T-helper 17 cell (primary cell): ENCODE measurements at regions not wholly inside any gene's neighbourhood (a gene's known extent, or its start where the extent isn't known, plus 50 kb on each side); places are given as distances from the start of the nearest gene placed in this dataset.
"Not testable (repeated sequence)": the region's sequence is repeated elsewhere in the genome, so short reads cannot be mapped to it uniquely, and the experiment has no call there.

ENCODE experiments used
- ATAC-seq: fragments of 150-1000 bp; cut with Tn5 transposase; 2 replicates; pipeline ENCODE4 v1.10.0; 2021; ENCODE audit warnings: mild to moderate bottlenecking, moderate library complexity
- DNase-seq, 3 donors: peaks; one replicate each; pipeline versions ENCODE4 v3.0.0 to v3.0.0-alpha.2; 2020 to 2021
- H3K9me3 ChIP-seq: one replicate; pipeline ENCODE4 v1.7.0; 2013; ENCODE audit warnings: low read length, mild to moderate bottlenecking; ENCODE audit not compliant: control insufficient read depth, poor library complexity, severe bottlenecking
- H3K27ac Mint-ChIP-seq: one replicate; pipeline ENCODE4 v1.8.0; 2022; ENCODE audit warnings: mild to moderate bottlenecking, moderate library complexity, mixed read lengths
- H3K27me3 Mint-ChIP-seq: one replicate; pipeline ENCODE4 v1.8.0; 2022; ENCODE audit warnings: mixed read lengths
- H3K36me3 Mint-ChIP-seq: one replicate; pipeline ENCODE4 v1.8.0; 2022; ENCODE audit warnings: low read depth, mixed read lengths
- H3K4me1 Mint-ChIP-seq: one replicate; pipeline ENCODE4 v1.8.0; 2022; ENCODE audit warnings: mild to moderate bottlenecking, mixed read lengths
- H3K4me3 Mint-ChIP-seq: one replicate; pipeline ENCODE4 v1.8.0; 2022; ENCODE audit warnings: mild to moderate bottlenecking, moderate library complexity, mixed read lengths

DNA sequence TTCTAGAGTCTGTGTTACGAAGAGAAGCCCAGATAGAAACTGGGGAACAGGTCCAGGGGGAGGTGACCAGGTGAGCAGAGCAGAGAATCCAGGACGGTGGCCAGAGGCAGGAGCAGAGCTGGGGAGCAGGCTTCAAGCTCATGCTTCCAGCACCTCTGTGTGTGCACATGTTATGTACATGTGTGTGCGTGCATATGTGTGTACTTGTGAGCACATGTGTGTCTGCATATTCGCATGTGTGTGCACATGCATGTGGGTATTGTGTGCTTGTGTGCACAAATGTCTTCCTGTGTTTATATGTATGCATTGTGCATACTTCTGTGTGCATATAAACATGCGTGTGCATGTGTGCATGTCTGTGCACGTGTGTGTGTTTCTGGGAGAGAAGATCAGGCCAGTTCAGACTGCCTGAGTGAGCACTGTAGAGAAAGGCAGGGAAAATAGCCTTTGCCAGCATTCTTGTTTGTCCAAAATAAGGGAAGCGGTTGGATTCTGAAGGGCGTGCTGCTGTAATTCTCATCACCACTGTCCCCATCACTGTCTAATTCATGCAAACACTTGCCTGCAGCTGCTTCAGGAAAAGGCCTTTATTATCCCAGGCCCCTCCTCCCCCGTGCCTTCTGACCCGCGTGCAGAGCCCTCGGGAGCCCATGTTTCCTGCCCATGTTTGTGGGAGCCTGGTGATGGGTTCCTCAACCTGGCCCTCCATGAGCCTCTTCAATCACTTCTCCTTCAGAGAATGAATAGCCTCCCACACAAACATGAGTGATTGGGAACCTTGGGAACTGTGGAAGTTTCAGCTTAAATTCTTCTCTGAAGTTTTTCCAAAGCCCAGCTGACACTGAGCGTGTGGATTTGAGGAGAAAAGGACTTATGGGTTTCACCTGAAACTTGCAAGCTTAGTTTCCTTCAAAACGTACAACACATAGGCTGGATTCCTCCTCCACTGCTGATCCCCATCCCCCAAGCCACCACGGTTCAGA lies 161.7 kb upstream of the AFDN start:
- H3K4me3 Mint-ChIP-seq: no peak overlapping the region
- no peak overlapping the region for H3K27ac Mint-ChIP-seq
- H3K4me1 Mint-ChIP-seq: no peaks in the 10 kb centered on the region
- H3K27me3 Mint-ChIP-seq: peaks cover 24% of the 10 kb centered on the region
- DNase-seq: no peak
- no peaks in the 10 kb centered on the region for H3K9me3 ChIP-seq
- ATAC-seq: no peak
- peaks cover 2% of the 10 kb centered on the region for H3K36me3 Mint-ChIP-seq

DNA sequence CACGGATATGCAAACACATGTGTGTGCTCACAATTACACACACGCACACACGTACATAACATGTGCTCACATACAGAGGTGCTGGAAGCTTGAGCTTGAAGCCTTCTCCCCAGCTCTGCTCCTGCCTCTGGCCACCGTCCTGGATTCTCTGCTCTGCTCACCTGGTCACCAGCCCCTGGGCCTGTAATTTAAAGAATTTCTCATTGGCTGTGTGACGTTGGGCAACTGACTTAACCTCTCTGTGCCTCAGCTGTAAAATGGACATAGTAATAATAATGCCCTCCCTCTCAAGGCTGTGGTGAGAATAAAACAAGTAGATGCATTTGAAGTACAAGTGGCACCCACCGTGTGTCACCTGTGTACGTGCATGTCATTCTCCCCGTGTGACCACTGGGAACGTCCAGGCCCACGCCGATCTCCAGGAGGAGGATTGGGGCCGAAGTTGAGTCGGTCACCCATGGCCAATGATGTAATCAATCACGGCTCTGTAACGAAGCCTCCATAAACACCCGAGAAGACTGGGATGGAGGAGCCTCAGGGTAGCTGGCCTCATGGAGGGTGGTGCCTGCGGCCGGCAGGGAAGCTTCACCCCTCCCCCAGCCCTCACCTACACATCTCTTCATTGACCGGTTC lies 160.9 kb upstream of the AFDN start:
- peaks cover 24% of the 10 kb centered on the region for H3K27me3 Mint-ChIP-seq
- DNase-seq: no peak
- no peak overlapping the region for H3K27ac Mint-ChIP-seq
- ATAC-seq: no peak
- no peaks in the 10 kb centered on the region for H3K9me3 ChIP-seq
- H3K4me1 Mint-ChIP-seq: no peaks in the 10 kb centered on the region
- no peak overlapping the region for H3K4me3 Mint-ChIP-seq
- peaks cover 2% of the 10 kb centered on the region for H3K36me3 Mint-ChIP-seq

DNA sequence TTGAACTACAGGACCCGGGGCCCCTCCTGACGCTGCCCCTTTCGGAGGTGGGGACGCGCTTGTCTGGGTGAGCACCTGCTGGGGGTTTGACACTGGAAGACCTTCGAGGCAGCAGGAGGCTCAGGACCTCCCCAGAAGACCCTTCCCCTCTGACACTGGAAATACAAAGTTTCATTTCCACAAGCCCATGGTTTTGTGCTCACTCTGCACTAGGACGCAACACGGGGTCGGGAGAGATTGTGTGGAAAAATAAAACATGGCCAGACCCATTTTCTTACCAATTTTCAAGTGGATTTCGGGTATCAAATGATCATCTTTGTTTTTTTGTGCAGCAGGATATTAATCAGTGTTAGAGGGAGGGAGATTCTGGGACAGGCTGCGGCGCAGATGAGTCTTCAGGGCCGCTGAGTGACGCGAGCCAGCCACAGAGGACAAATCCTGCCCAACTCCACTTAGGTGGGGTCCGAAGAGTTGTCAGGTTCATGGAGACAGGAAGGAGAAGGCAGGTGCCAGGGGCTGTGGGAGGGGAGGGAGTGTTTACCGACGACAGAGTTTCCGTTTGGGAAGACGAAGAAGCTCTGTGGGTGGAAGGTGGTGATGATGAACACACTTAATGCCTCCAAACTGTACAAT lies 160.0 kb upstream of the AFDN start:
- H3K36me3 Mint-ChIP-seq: peaks cover 2% of the 10 kb centered on the region
- H3K27me3 Mint-ChIP-seq: peaks cover 24% of the 10 kb centered on the region
- no peak overlapping the region for H3K27ac Mint-ChIP-seq
- DNase-seq (no peak), ATAC-seq (no peak)
- no peaks in the 10 kb centered on the region for H3K4me1 Mint-ChIP-seq
- H3K9me3 ChIP-seq: no peaks in the 10 kb centered on the region
- H3K4me3 Mint-ChIP-seq: no peak overlapping the region

GRCh38 chr6:167667204-167668018 lies 159.3 kb upstream of the AFDN start:
- Mint-ChIP-seq H3K27me3 (peaks cover 24% of the 10 kb centered on the region), H3K4me3 (no peak overlapping the region)
- no peaks in the 10 kb centered on the region for H3K9me3 ChIP-seq

DNA sequence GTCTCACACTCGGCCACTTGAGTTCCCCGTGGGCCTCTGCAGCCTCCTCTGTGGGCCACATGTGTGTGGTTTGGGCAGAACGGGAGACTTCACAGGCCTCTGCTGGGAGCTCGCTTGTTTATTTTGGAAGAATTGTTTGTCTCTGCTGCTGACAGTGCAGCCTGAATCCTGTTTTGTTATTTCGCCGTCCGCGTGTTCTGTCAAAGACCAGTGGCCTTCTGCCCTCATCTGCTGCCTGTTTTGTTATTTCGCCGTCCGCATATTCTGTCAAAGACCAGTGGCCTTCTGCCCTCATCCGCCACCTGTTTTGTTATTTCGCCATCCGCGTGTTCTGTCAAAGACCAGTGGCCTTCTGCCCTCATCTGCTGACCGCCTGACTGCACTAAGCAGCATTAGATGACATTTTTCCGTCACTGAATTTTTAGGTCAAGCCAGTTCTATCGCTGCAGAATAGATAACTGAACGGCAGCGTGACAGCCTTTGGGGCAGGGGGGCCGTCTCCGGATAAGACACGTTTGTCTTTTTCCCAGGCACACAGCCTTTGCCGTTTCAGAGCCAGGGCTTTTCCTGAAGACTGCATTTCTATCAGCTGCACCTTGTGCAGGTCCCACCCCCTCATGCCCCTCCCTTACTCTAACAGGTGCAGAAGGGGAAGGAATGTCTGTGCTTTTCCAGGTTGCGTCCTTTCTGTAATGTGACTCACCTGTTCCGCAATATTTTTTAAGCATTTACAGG lies 158.5 kb upstream of the AFDN start:
- DNase-seq (no peak), ATAC-seq (no peak)
- Mint-ChIP-seq H3K4me3 (no peak overlapping the region), H3K27ac (no peak overlapping the region), H3K27me3 (peaks cover 24% of the 10 kb centered on the region), H3K4me1 (no peaks in the 10 kb centered on the region), H3K36me3 (peaks cover 2% of the 10 kb centered on the region)
- H3K9me3 ChIP-seq: no peaks in the 10 kb centered on the region

More at GRCh38 chr6:167667204-167668018, 159.3 kb upstream of the AFDN start:
- no peaks in the 10 kb centered on the region for H3K4me1 Mint-ChIP-seq
- H3K27ac Mint-ChIP-seq: no peak overlapping the region
- ATAC-seq (no peak), DNase-seq (no peak)
- peaks cover 2% of the 10 kb centered on the region for H3K36me3 Mint-ChIP-seq

- peaks cover 21% of the 10 kb centered on the region for H3K27me3 Mint-ChIP-seq
- H3K36me3 Mint-ChIP-seq: peaks cover 2% of the 10 kb centered on the region
- no peak for ATAC-seq
- H3K27ac Mint-ChIP-seq: no peak overlapping the region
- H3K4me3 Mint-ChIP-seq: no peak overlapping the region
- DNase-seq: no peak
- H3K4me1 Mint-ChIP-seq: no peaks in the 10 kb centered on the region
- H3K9me3 ChIP-seq: no peaks in the 10 kb centered on the region
Measured at GRCh38 chr6:167668754-167669552, 157.8 kb upstream of the AFDN start.

DNA sequence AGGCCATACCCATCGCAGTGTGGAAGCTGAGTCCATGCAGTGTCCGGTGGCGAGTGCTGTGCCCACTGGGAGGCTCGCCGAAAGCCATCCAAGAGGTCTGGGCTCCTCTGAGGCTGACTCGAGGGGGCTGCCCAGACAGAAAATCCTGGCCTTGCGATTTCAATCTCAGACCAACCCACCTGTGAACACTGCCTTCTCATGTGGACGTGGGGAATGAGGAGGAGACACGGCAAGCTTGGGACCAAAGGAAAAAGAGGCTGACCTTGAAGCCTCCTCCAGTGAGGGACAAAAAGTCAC lies 157.2 kb upstream of the AFDN start:
- H3K4me3 Mint-ChIP-seq: no peak overlapping the region
- DNase-seq (no peak), ATAC-seq (no peak)
- no peaks in the 10 kb centered on the region for H3K9me3 ChIP-seq
- H3K27ac Mint-ChIP-seq: no peak overlapping the region
- H3K27me3 Mint-ChIP-seq: peaks cover 20% of the 10 kb centered on the region
- H3K4me1 Mint-ChIP-seq: no peaks in the 10 kb centered on the region
- H3K36me3 Mint-ChIP-seq: peaks cover 2% of the 10 kb centered on the region

- H3K9me3 ChIP-seq: no peaks in the 10 kb centered on the region
- Mint-ChIP-seq H3K4me1 (no peaks in the 10 kb centered on the region), H3K27me3 (peaks cover 21% of the 10 kb centered on the region), H3K27ac (no peak overlapping the region), H3K4me3 (no peak overlapping the region), H3K36me3 (peaks cover 2% of the 10 kb centered on the region)
- ATAC-seq (no peak), DNase-seq (no peak)
Measured at GRCh38 chr6:167669870-167670802, 156.6 kb upstream of the AFDN start.

GRCh38 chr6:167670938-167671338 lies 155.8 kb upstream of the AFDN start:
- no peaks in the 10 kb centered on the region for H3K9me3 ChIP-seq
- H3K4me3 Mint-ChIP-seq: no peak overlapping the region
- no peak for DNase-seq
- no peak for ATAC-seq
- peaks cover 2% of the 10 kb centered on the region for H3K36me3 Mint-ChIP-seq
- H3K4me1 Mint-ChIP-seq: no peaks in the 10 kb centered on the region
- peaks cover 25% of the 10 kb centered on the region for H3K27me3 Mint-ChIP-seq
- H3K27ac Mint-ChIP-seq: no peak overlapping the region

DNA sequence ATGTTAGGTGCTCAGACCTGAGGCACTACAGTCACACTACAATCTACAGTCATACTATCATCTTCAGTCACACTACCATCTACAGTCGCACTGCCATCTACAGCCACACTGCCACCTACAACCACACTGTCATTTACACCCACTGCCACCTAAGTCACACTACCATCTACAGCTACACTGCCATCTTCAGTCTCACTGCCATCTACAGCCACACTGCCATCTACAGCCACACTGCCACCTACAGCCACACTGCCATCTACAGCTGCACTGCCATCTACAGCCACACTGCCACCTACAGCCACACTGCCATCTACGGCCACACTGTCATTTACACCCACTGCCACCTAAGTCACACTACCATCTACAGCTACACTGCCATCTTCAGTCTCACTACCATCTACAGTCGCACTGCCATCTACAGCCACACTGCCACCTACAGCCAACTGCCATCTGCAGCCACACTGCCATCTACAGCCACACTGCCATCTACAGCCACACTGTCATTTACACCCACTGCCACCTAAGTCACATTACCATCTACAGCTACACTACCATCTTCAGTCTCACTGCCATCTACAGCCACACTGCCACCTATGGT lies 155.2 kb upstream of the AFDN start:
- H3K27ac Mint-ChIP-seq, H3K4me1 Mint-ChIP-seq, H3K36me3 Mint-ChIP-seq, ATAC-seq, DNase-seq, H3K9me3 ChIP-seq, H3K4me3 Mint-ChIP-seq: not testable (repeated sequence)
- H3K27me3 Mint-ChIP-seq: peaks cover 25% of the 10 kb centered on the region
